AG04450 (cell line): ENCODE measurements at regions not wholly inside any gene's neighbourhood (a gene's known extent, or its start where the extent isn't known, plus 50 kb on each side); places are given as distances from the start of the nearest gene placed in this dataset.

Source experiments
- CTCF ChIA-PET: fragments of 300-600, 350-600 bp; formaldehyde crosslinking; extraction: SDS; loops from one replicate; lab custom pipeline; 2022; ENCODE audit warnings: antibody characterized with exemption, inconsistent platforms; lab: Charles Lee
- POLR2A ChIA-PET: fragments of 350-600 bp; formaldehyde crosslinking; extraction: SDS; loops from one replicate; lab custom pipeline; 2021; ENCODE audit warnings: antibody characterized with exemption, inconsistent platforms; lab: Yijun Ruan, JAX
- DNase-seq: peaks from one replicate; pipeline ENCODE4 v3.0.0-alpha.2; 2011; ENCODE audit warnings: low read depth, low spot score
- H3K27ac ChIP-seq: one replicate; pipeline ENCODE4 v1.5.1; 2012; ENCODE audit warnings: low read depth, low read length, control low read depth
- H3K27me3 ChIP-seq: one replicate; pipeline ENCODE4 v1.6.0; 2012; ENCODE audit warnings: low read length; ENCODE audit not compliant: control insufficient read depth, insufficient read depth
- H3K4me3 ChIP-seq: 2 replicates; pipeline ENCODE4 v1.5.1; 2011; ENCODE audit warnings: mild to moderate bottlenecking, low read depth, low read length, control low read depth
- H3K9me3 ChIP-seq: 2 replicates; pipeline ENCODE4 v1.5.1; 2012; ENCODE audit warnings: low read length; ENCODE audit not compliant: control insufficient read depth, insufficient read depth
- CTCF ChIP-seq: IDR thresholded peaks from 2 replicates; pipeline ENCODE4 v1.5.1; 2011; ENCODE audit warnings: low read depth, low read length, control low read depth, inconsistent platforms

GRCh38 chr10:120110196-120110595, 217.7 kb downstream of the SEC23IP start:
- DNase-seq, result no peak
- Histone ChIP-seq H3K27ac (no peak overlapping the region), H3K4me3 (no peak overlapping the region), H3K27me3 (no peaks in the 10 kb centered on the region), H3K9me3 (no peaks in the 10 kb centered on the region)
- POLR2A ChIA-PET, result no interaction called here
- no peak for TF ChIP-seq CTCF
- CTCF ChIA-PET, result no interaction called here

- ChIA-PET POLR2A (no interaction called here), CTCF (no interaction called here)
- DNase-seq, result no peak
- no peak for TF ChIP-seq CTCF
- Histone ChIP-seq H3K27ac (no peak overlapping the region), H3K4me3 (no peak overlapping the region), H3K27me3 (no peaks in the 10 kb centered on the region), H3K9me3 (no peaks in the 10 kb centered on the region)
These were observed 219.1 kb downstream of the SEC23IP start for GRCh38 chr10:120111628-120112027.

DNA sequence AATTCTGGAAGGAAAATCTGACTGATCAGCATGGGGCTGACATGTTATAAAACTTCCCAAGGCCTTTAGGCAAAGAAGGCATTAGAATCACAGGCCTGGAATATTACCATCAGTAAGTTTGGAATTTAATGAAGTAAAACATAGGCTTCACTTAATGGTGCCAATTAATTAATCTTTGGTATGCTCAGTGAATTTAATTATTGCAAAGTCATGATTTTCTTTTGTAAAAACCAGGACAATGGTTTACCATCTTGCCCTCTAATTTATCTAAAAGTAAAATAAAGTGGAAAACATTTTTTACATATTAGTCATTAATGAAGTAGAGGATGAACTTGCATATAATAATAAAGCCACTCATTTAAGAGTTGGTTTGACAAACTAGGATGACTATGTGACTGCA, 220.3 kb downstream of the SEC23IP start:
- Histone ChIP-seq H3K27ac (no peak overlapping the region), H3K4me3 (no peak overlapping the region), H3K9me3 (no peaks in the 10 kb centered on the region), H3K27me3 (no peaks in the 10 kb centered on the region)
- POLR2A ChIA-PET, result no interaction called here
- TF ChIP-seq CTCF, result no peak
- CTCF ChIA-PET, result no interaction called here
- DNase-seq, result no peak

DNA sequence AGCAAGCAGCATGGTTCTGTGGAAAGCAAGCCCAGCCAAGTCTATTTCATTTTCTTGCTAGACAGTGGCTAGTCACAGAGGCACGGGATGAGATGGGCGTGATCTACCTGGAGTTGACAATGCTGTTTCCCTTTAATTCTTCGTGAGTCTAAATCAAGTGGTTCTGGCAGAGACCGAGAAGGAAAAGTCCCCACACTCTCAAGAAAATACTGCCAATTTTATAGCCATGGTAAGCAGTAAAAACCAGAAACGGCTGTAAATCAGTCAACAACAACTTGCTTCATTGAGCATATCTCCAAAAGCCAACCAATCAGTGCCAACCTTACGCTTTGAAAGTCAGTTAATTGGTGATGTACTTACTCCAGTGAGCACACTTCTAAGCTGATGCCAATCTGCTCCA, 223.4 kb downstream of the SEC23IP start:
- ChIA-PET POLR2A (no interaction called here), CTCF (no interaction called here)
- no peak for TF ChIP-seq CTCF
- no peaks in the 10 kb centered on the region; the same call in 1 of the 2 replicates for H3K9me3 ChIP-seq
- H3K27me3 ChIP-seq, result no peaks in the 10 kb centered on the region
- no peak for DNase-seq
- H3K4me3 ChIP-seq, result no peak overlapping the region
- no peak overlapping the region for H3K27ac ChIP-seq

DNA sequence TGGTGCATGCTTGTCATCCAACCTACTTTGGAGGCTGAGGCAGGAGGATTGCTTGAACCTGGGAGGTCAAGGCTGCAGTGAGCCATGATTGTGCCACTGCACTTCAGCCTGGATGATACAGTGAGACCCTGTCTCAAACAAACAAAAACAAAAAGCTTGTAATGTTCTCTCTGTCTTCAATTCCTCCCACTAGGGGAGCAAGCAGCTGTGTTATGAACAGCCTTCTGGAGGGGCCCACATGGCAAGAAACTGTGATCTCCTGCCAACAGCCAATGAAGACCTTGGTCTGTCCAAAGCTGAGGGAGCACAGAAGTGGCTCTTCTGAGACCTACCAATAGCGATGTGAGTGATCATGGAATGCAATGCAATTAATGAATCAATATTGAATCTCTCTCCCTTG, 229.2 kb downstream of the SEC23IP start:
- CTCF ChIA-PET, result no interaction called here
- H3K4me3 ChIP-seq, result no peak overlapping the region

More for the DNA sequence above, 229.2 kb downstream of the SEC23IP start:
- Histone ChIP-seq H3K9me3 (peaks cover 2% of the 10 kb centered on the region), H3K27me3 (no peaks in the 10 kb centered on the region), H3K27ac (no peak overlapping the region)
- DNase-seq, result no peak
- POLR2A ChIA-PET, result no interaction called here
- no peak for TF ChIP-seq CTCF
